Right atrium auricular region (tissue), 2 donors: ENCODE measurements at regions not wholly inside any gene's neighbourhood (a gene's known extent, or its start where the extent isn't known, plus 50 kb on each side); places are given as distances from the start of the nearest gene placed in this dataset.
A peak's percentile ranks its signal among the peaks of the same experiment; 100 is the strongest.

Experiments
- DNase-seq: peaks from one replicate; pipeline ENCODE4 v3.0.0-alpha.2; 2019; ENCODE audit warnings: low spot score
- H3K27ac ChIP-seq, 2 donors: fragments of 200-600 bp; sonication (generic); 1 replicate in 1 of 2; 2 replicates in 1 of 2; pipeline ENCODE4 v1.5.1; 2016 to 2019
- H3K27me3 ChIP-seq, 2 donors: fragments of 200-600 bp; sonication (generic); one replicate each; pipeline versions ENCODE4 v1.5.1 to v1.6.0; 2017 to 2019
- H3K36me3 ChIP-seq: fragments of 200-600 bp; sonication (generic); one replicate; pipeline ENCODE4 v1.5.1; 2016
- H3K4me1 ChIP-seq, 2 donors: fragments of 200-600 bp; sonication (generic); one replicate each; pipeline versions ENCODE4 v1.5.1 to v1.6.0; 2017 to 2019
- H3K4me3 ChIP-seq, 2 donors: fragments of 200-600 bp; sonication (generic); 1 replicate in 1 of 2; 2 replicates in 1 of 2; pipeline ENCODE4 v1.5.1; 2017 to 2019; ENCODE audit warnings: mild to moderate bottlenecking in 1 of 2, moderate library complexity in 1 of 2
- H3K9me3 ChIP-seq, 2 donors: fragments of 200-600 bp; sonication (generic); one replicate each; pipeline ENCODE4 v1.5.1; 2019
- TF ChIP-seq, protein P1 (sequence below), 2 donors: fragments of 200-600 bp; sonication (generic); IDR thresholded peaks; one replicate each; pipeline ENCODE4 v1.5.1; 2019; ENCODE audit warnings: antibody characterized with exemption in 2 of 2

GRCh38 chr2:57881998-57882888, 164.4 kb upstream of the VRK2 start:
- Histone ChIP-seq H3K27me3 (no peaks in the 10 kb centered on the region), H3K4me3 (peak overlapping the region; percentile 1 to 19)
- TF ChIP-seq, protein P1, sequence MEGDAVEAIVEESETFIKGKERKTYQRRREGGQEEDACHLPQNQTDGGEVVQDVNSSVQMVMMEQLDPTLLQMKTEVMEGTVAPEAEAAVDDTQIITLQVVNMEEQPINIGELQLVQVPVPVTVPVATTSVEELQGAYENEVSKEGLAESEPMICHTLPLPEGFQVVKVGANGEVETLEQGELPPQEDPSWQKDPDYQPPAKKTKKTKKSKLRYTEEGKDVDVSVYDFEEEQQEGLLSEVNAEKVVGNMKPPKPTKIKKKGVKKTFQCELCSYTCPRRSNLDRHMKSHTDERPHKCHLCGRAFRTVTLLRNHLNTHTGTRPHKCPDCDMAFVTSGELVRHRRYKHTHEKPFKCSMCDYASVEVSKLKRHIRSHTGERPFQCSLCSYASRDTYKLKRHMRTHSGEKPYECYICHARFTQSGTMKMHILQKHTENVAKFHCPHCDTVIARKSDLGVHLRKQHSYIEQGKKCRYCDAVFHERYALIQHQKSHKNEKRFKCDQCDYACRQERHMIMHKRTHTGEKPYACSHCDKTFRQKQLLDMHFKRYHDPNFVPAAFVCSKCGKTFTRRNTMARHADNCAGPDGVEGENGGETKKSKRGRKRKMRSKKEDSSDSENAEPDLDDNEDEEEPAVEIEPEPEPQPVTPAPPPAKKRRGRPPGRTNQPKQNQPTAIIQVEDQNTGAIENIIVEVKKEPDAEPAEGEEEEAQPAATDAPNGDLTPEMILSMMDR (IDR thresholded peaks at IDR 0.05), result no peak

GRCh38 chr2:57882895-57883515, 163.6 kb upstream of the VRK2 start:
- no peak overlapping the region for H3K27ac ChIP-seq
- no peaks in the 10 kb centered on the region for H3K9me3 ChIP-seq
- H3K36me3 ChIP-seq, result no peaks in the 10 kb centered on the region
- H3K4me3 ChIP-seq, result peak overlapping the region; percentile 1 to 19
- TF ChIP-seq, protein P1 (IDR thresholded peaks at IDR 0.05), result no peak
- DNase-seq, result no peak
- no peaks in the 10 kb centered on the region for H3K27me3 ChIP-seq
- H3K4me1 ChIP-seq, result no peaks in the 10 kb centered on the region

More at GRCh38 chr2:57881998-57882888, 164.4 kb upstream of the VRK2 start:
- Histone ChIP-seq H3K36me3 (no peaks in the 10 kb centered on the region), H3K4me1 (no peaks in the 10 kb centered on the region), H3K27ac (no peak overlapping the region), H3K9me3 (no peaks in the 10 kb centered on the region)
- DNase-seq, result no peak

DNA sequence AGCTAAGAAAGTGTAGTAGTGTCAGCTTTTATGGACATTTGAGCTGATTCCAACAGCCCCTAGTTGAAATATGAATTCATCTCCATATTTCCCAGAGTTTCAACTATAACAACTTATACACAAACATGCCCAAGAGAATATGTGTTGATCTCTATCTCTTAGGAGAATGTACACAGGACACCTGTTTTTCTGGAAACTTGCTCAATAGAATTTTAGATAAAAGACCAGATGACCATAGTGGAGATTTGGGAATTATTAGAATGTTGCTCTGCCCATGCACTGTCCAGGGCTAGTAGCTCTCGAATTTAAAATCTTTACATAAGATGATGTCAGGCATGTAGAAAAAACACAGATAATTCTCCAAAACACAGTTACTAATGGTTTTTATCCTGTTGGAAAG, 162.3 kb upstream of the VRK2 start:
- Histone ChIP-seq H3K27ac (no peak overlapping the region), H3K4me1 (no peaks in the 10 kb centered on the region), H3K27me3 (no peaks in the 10 kb centered on the region), H3K4me3 (no peak overlapping the region), H3K36me3 (no peaks in the 10 kb centered on the region), H3K9me3 (no peaks in the 10 kb centered on the region)
- TF ChIP-seq, protein P1 (IDR thresholded peaks at IDR 0.05), result no peak
- no peak for DNase-seq

DNA sequence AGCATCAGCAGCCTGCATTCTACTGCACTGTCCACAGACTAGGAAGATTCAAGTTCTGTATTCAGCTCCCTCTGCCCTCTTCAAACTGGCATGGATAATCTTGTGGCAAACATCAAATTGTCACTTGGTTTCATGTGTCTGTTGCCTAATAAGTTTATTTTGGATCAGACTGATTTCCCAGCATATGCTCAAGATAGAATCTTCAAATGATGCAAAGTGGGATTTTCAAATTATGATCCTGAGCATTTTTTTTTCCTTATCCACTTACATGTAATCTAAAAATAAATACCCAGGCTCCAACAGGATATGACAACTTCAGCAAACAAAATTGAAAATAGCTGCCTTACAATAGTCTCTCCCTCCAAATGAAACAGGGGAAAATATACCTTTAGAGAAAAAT, 160.9 kb upstream of the VRK2 start:
- TF ChIP-seq, protein P1 (IDR thresholded peaks at IDR 0.05), result no peak
- no peaks in the 10 kb centered on the region for H3K36me3 ChIP-seq
- no peak for DNase-seq

GRCh38 chr2:57886161-57886786, 160.3 kb upstream of the VRK2 start:
- TF ChIP-seq, protein P1 (IDR thresholded peaks at IDR 0.05), result no peak
- H3K27ac ChIP-seq, result no peak overlapping the region

More for the DNA sequence above, 160.9 kb upstream of the VRK2 start:
- Histone ChIP-seq H3K27me3 (no peaks in the 10 kb centered on the region), H3K4me1 (no peaks in the 10 kb centered on the region), H3K4me3 (no peak overlapping the region), H3K9me3 (no peaks in the 10 kb centered on the region), H3K27ac (no peak overlapping the region)

More at GRCh38 chr2:57886161-57886786, 160.3 kb upstream of the VRK2 start:
- no peak for DNase-seq
- H3K36me3 ChIP-seq, result no peaks in the 10 kb centered on the region
- no peaks in the 10 kb centered on the region for H3K9me3 ChIP-seq
- H3K4me3 ChIP-seq, result no peak overlapping the region
- H3K27me3 ChIP-seq, result no peaks in the 10 kb centered on the region
- H3K4me1 ChIP-seq, result no peaks in the 10 kb centered on the region
